Kidney (tissue), 13 donors: ENCODE measurements at regions not wholly inside any gene's neighbourhood (a gene's known extent, or its start where the extent isn't known, plus 50 kb on each side); places are given as distances from the start of the nearest gene placed in this dataset.

Experiments used
- DNase-seq, 5 donors: peaks; one replicate each; pipeline ENCODE4 v3.0.0-alpha.2; 2013 to 2020
- FAIRE-seq: peaks from 2 replicates; lab custom pipeline; 2012; peaks lifted over from hg19 to GRCh38; lab: Jason Lieb, UNC
- H3K27ac ChIP-seq, 2 donors: one replicate each; pipeline ENCODE4 v1.7.0; 2013; ENCODE audit warnings: low read depth in 2 of 2, low read length in 2 of 2, inconsistent platforms in 1 of 2
- H3K27me3 ChIP-seq: one replicate; pipeline ENCODE4 v1.7.1; 2013; ENCODE audit warnings: low read length, inconsistent platforms; ENCODE audit not compliant: control insufficient read depth, insufficient read depth
- H3K36me3 ChIP-seq, 3 donors: one replicate each; pipeline versions ENCODE4 v1.7.0 to v1.7.1; 2013; ENCODE audit warnings: low read length in 3 of 3, control low read depth in 1 of 3, inconsistent platforms in 1 of 3; ENCODE audit not compliant: insufficient read depth in 3 of 3, control insufficient read depth in 2 of 3
- H3K4me1 ChIP-seq, 3 donors: one replicate each; pipeline versions ENCODE4 v1.7.0 to v1.7.1; 2013; ENCODE audit warnings: low read length in 3 of 3, inconsistent platforms in 1 of 3, low read depth in 1 of 3; ENCODE audit not compliant: control insufficient read depth in 2 of 3, insufficient read depth in 2 of 3
- H3K4me3 ChIP-seq, 3 donors: one replicate each; pipeline versions ENCODE4 v1.7.0 to v1.8.1; 2013; ENCODE audit warnings: low read length in 3 of 3, control low read depth in 1 of 3, inconsistent platforms in 1 of 3
- H3K9ac ChIP-seq, 3 donors: one replicate each; pipeline versions ENCODE4 v1.7.0 to v1.7.1; 2013; ENCODE audit warnings: low read length in 3 of 3, control low read depth in 1 of 3, inconsistent platforms in 1 of 3
- H3K9me3 ChIP-seq, 3 donors: one replicate each; pipeline versions ENCODE4 v1.7.0 to v1.7.1; 2013; ENCODE audit warnings: low read length in 3 of 3, control low read depth in 1 of 3, inconsistent platforms in 1 of 3; ENCODE audit not compliant: control insufficient read depth in 2 of 3, insufficient read depth in 1 of 3
- CTCF ChIP-seq: IDR thresholded peaks from 3 replicates; pipeline ENCODE4 v1.5.1; 2012; ENCODE audit warnings: mild to moderate bottlenecking, moderate library complexity, borderline replicate concordance; ENCODE audit not compliant: insufficient read depth; ENCODE audit errors: extremely low read depth
- intact Hi-C: fragments of 100-400 bp; cut with DNase I; formaldehyde crosslinking; loops from one replicate; pipeline ENCODE4 v1.11.1; 2022
- donor health status: control.
- donor health status: control.
- donor health status: control.
- donor health status: control.
- donor health status: control.
- donor health status: DM: yes; HTN: yes; CAD: no.
- donor health status: Normal renal cell carcinoma (clear cell type).

GRCh38 chr4:73676136-73676535 is 55.9 kb upstream of the RASSF6 start:
- intact Hi-C loops: no loop called here
- no peaks in the 10 kb centered on the region for H3K9me3 ChIP-seq
- no peak overlapping the region for H3K4me3 ChIP-seq
- H3K4me1 ChIP-seq: peaks cover 6 to 16% (median 14%) of the 10 kb centered on the region in 3 donors
- FAIRE-seq (no peak), DNase-seq (peak in 1 of 5 donors; percentile 13)
- no peak overlapping the region for H3K27ac ChIP-seq
- no peak for TF ChIP-seq CTCF
- no peak overlapping the region for H3K9ac ChIP-seq
- H3K27me3 ChIP-seq: no peaks in the 10 kb centered on the region
- no peaks in the 10 kb centered on the region for H3K36me3 ChIP-seq

- H3K36me3 ChIP-seq: no peaks in the 10 kb centered on the region
- no peaks in the 10 kb centered on the region for H3K9me3 ChIP-seq
- DNase-seq: peak in 3 of 5 donors; percentile 53 to 83 (median 79)
- no peak overlapping the region for H3K9ac ChIP-seq
- FAIRE-seq: no peak
- peaks cover 6 to 16% (median 14%) of the 10 kb centered on the region in 3 donors for H3K4me1 ChIP-seq
- no peaks in the 10 kb centered on the region for H3K27me3 ChIP-seq
- H3K27ac ChIP-seq: no peak overlapping the region
- intact Hi-C loops: no loop called here
- H3K4me3 ChIP-seq: no peak overlapping the region
- no peak for TF ChIP-seq CTCF
Observed at GRCh38 chr4:73676861-73677323, 56.7 kb upstream of the RASSF6 start.

- H3K36me3 ChIP-seq: no peaks in the 10 kb centered on the region
- FAIRE-seq: no peak
- intact Hi-C loops: no loop called here
- H3K4me1 ChIP-seq: peaks cover 6 to 16% (median 14%) of the 10 kb centered on the region in 3 donors
- H3K27me3 ChIP-seq: no peaks in the 10 kb centered on the region
- no peak for DNase-seq
- no peaks in the 10 kb centered on the region for H3K9me3 ChIP-seq
- no peak overlapping the region for H3K27ac ChIP-seq
- no peak overlapping the region for H3K9ac ChIP-seq
- TF ChIP-seq CTCF: no peak
- H3K4me3 ChIP-seq: no peak overlapping the region
Observed at GRCh38 chr4:73679836-73680235, 59.6 kb upstream of the RASSF6 start.

GRCh38 chr4:73681776-73682175 is 58.6 kb upstream of the CXCL8 start:
- H3K4me1 ChIP-seq: peaks cover 4 to 6% (median 5%) of the 10 kb centered on the region in 3 donors
- no peaks in the 10 kb centered on the region for H3K27me3 ChIP-seq
- H3K4me3 ChIP-seq: no peak overlapping the region
- intact Hi-C loops: no loop called here
- no peak overlapping the region for H3K27ac ChIP-seq
- no peak for DNase-seq
- no peak overlapping the region for H3K9ac ChIP-seq
- H3K9me3 ChIP-seq: no peaks in the 10 kb centered on the region
- no peak for TF ChIP-seq CTCF
- no peaks in the 10 kb centered on the region for H3K36me3 ChIP-seq
- FAIRE-seq: no peak
